ENCODE measurements at regions not wholly inside any gene's neighbourhood (a gene's known extent, or its start where the extent isn't known, plus 50 kb on each side); places are given as distances from the start of the nearest gene placed in this dataset.

- no TSS peak for BruUV-seq (replicated peaks)
- Histone ChIP-seq H3K4me3 (ENCODE audit: insufficient read depth, low read depth, low read length) (no peak overlapping the region), H2BK15ac (ENCODE audit: low read depth, low read length) (no peak overlapping the region), H3K27me3 (ENCODE audit: control insufficient read depth, insufficient read depth, low read length) (no peaks in the 10 kb centered on the region), H3K27ac (ENCODE audit: insufficient read depth, low read length) (no peak overlapping the region), H3K36me3 (ENCODE audit: control insufficient read depth, insufficient read depth, low read length) (no peaks in the 10 kb centered on the region), H2BK20ac (ENCODE audit: low read depth, low read length) (no peak overlapping the region), H3K23ac (ENCODE audit: low read depth, low read length) (no peak overlapping the region), H3K9me3 (ENCODE audit: control insufficient read depth, insufficient read depth, low read length) (no peaks in the 10 kb centered on the region), H3K4me2 (ENCODE audit: low read depth, low read length) (no peak overlapping the region), H2AK9ac (replicated peaks; ENCODE audit: low read depth, low read length, poor library complexity) (no peak overlapping the region), H3K9me1 (ENCODE audit: insufficient read depth, low read length) (peaks cover 11% of the 10 kb centered on the region), H2AFZ (replicated peaks; ENCODE audit: low read length, poor library complexity) (no peak overlapping the region), H4K91ac (ENCODE audit: insufficient read depth, low read depth, low read length) (no peak overlapping the region), H2AK5ac (ENCODE audit: low read depth, low read length) (no peak overlapping the region), H3K14ac (replicated peaks; ENCODE audit: low read depth, low read length) (no peak overlapping the region), H3K4ac (ENCODE audit: low read depth, low read length) (no peak overlapping the region), H3K4me1 (ENCODE audit: control insufficient read depth, insufficient read depth, low read length) (peaks cover 6% of the 10 kb centered on the region), H2BK5ac (ENCODE audit: low read depth, low read length, poor library complexity, severe bottlenecking) (no peak overlapping the region), H4K20me1 (ENCODE audit: insufficient read depth, low read length) (no peaks in the 10 kb centered on the region), H3K56ac (ENCODE audit: extremely low read depth, insufficient read depth, low read length) (no peak overlapping the region), H2BK120ac (ENCODE audit: low read depth, low read length) (no peak overlapping the region), H4K5ac (ENCODE audit: low read depth, low read length) (no peak overlapping the region), H3K18ac (ENCODE audit: low read depth, low read length) (no peak overlapping the region), H4K8ac (ENCODE audit: low read depth in 2 of 2, low read length in 2 of 2) (no peak overlapping the region), H3K79me1 (ENCODE audit: low read depth in 1 of 2, low read length in 2 of 2) (no peaks in the 10 kb centered on the region), H3K9ac (ENCODE audit: low read depth, low read length) (no peak overlapping the region)
- POLR2A ChIA-PET (ENCODE audit: unreplicated experiment) = no interaction called here
- dilution Hi-C loops (cut with HindIII; ENCODE audit: low sequenced_read_pairs, unreplicated experiment) (no loop called here), intact Hi-C loops (cut with micrococcal nuclease) (loop anchor here (10.0 kb wide), 1 partner anchor 945 kb away; no protein-coding TSS in a partner anchor), in situ Hi-C loops (cut with MboI; ENCODE audit: low sequenced_read_pairs) (no loop called here)
- ATAC-seq (ENCODE audit: low read depth) (no peak), DNase-seq (no peak)
- CTCF ChIA-PET = no interaction called here
- TF ChIP-seq MAZ (IDR thresholded peaks at IDR 0.05; ENCODE audit: borderline replicate concordance, low read depth, low read length) = no peak
- TF ChIP-seq CHD1 (IDR thresholded peaks at IDR 0.05; ENCODE audit: low read depth, low read length) = no peak
- TF ChIP-seq USF2 (IDR thresholded peaks at IDR 0.05; ENCODE audit: low read depth, low read length) = no peak
- TF ChIP-seq BHLHE40 (IDR thresholded peaks at IDR 0.05; ENCODE audit: low read depth, low read length) = no peak
- no peak for TF ChIP-seq SMC3 (IDR thresholded peaks at IDR 0.05; ENCODE audit: low read depth, low read length)
- TF ChIP-seq RFX5 (IDR thresholded peaks at IDR 0.05; ENCODE audit: low read depth, low read length) = no peak
- TF ChIP-seq RAD21 (IDR thresholded peaks at IDR 0.05; ENCODE audit: low read length) = no peak
- no peak for TF ChIP-seq ELK1 (IDR thresholded peaks at IDR 0.05; ENCODE audit: borderline replicate concordance, low read depth, low read length)
- TF ChIP-seq, protein P1, sequence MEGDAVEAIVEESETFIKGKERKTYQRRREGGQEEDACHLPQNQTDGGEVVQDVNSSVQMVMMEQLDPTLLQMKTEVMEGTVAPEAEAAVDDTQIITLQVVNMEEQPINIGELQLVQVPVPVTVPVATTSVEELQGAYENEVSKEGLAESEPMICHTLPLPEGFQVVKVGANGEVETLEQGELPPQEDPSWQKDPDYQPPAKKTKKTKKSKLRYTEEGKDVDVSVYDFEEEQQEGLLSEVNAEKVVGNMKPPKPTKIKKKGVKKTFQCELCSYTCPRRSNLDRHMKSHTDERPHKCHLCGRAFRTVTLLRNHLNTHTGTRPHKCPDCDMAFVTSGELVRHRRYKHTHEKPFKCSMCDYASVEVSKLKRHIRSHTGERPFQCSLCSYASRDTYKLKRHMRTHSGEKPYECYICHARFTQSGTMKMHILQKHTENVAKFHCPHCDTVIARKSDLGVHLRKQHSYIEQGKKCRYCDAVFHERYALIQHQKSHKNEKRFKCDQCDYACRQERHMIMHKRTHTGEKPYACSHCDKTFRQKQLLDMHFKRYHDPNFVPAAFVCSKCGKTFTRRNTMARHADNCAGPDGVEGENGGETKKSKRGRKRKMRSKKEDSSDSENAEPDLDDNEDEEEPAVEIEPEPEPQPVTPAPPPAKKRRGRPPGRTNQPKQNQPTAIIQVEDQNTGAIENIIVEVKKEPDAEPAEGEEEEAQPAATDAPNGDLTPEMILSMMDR (conservative IDR thresholded peaks at IDR 0.05; ENCODE audit: low read depth, low read length) = no peak
- TF ChIP-seq MXI1 (IDR thresholded peaks at IDR 0.05; ENCODE audit: borderline replicate concordance, low read depth, low read length) = no peak
- TF ChIP-seq NFE2L2 (IDR thresholded peaks at IDR 0.05; ENCODE audit: low read depth, low read length) = no peak
- no peak for TF ChIP-seq FOS (IDR thresholded peaks at IDR 0.05; ENCODE audit: low read depth, low read length)
- no peak for TF ChIP-seq RCOR1 (IDR thresholded peaks at IDR 0.05; ENCODE audit: insufficient replicate concordance, low read length)
- TF ChIP-seq CEBPB (IDR thresholded peaks at IDR 0.05; ENCODE audit: low read depth, low read length) = no peak
- no peak for TF ChIP-seq MAFK (IDR thresholded peaks at IDR 0.05; ENCODE audit: low read depth, low read length)
- no peak for TF ChIP-seq POLR2A (IDR thresholded peaks at IDR 0.05; ENCODE audit: low read depth, low read length)
- 82% methylated on average over 11 of the region's 12 CpGs; no CpG with 5 or more reads in 1 of the 2 experiments for WGBS, 2 experiments (ENCODE audit: extremely low coverage in 2 of 2, insufficient read length in 1 of 2)
Measured at GRCh38 chr20:60239956-60240355, 281.7 kb downstream of the CDH26 start.
